ENCODE measurements at regions not wholly inside any gene's neighbourhood (a gene's known extent, or its start where the extent isn't known, plus 50 kb on each side); places are given as distances from the start of the nearest gene placed in this dataset.

GRCh38 chr10:121266370-121266769 is 331.9 kb downstream of the FGFR2 start:
- no peaks in the 10 kb centered on the region for H3K9me3 ChIP-seq
- H3K4me3 ChIP-seq (ENCODE audit: low read depth, low read length) = no peak overlapping the region
- H3K36me3 ChIP-seq (ENCODE audit: control insufficient read depth, insufficient read depth, low read length) = no peaks in the 10 kb centered on the region
- peaks cover 9% of the 10 kb centered on the region for H3K4me1 ChIP-seq
- H3K4me3 Mint-ChIP-seq (ENCODE audit: unreplicated experiment) = no peak overlapping the region
- ChIA-PET CTCF (no interaction called here), POLR2A (no interaction called here)
- peaks cover 13% of the 10 kb centered on the region for H3K4me1 Mint-ChIP-seq (ENCODE audit: low read depth, unreplicated experiment)
- no peaks in the 10 kb centered on the region for H3K27me3 Mint-ChIP-seq (ENCODE audit: insufficient read depth, unreplicated experiment)
- no peaks in the 10 kb centered on the region for H3K27me3 ChIP-seq (replicated peaks; ENCODE audit: control insufficient read depth, insufficient read depth, low read length)
- H3K9me3 Mint-ChIP-seq (ENCODE audit: unreplicated experiment) = peaks cover 13% of the 10 kb centered on the region
- no TSS peak for BruUV-seq (replicated peaks)
- H3K27ac Mint-ChIP-seq (ENCODE audit: unreplicated experiment) = no peak overlapping the region
- H3K36me3 Mint-ChIP-seq (ENCODE audit: insufficient read depth, unreplicated experiment) = no peaks in the 10 kb centered on the region
- TF ChIP-seq, protein P1, sequence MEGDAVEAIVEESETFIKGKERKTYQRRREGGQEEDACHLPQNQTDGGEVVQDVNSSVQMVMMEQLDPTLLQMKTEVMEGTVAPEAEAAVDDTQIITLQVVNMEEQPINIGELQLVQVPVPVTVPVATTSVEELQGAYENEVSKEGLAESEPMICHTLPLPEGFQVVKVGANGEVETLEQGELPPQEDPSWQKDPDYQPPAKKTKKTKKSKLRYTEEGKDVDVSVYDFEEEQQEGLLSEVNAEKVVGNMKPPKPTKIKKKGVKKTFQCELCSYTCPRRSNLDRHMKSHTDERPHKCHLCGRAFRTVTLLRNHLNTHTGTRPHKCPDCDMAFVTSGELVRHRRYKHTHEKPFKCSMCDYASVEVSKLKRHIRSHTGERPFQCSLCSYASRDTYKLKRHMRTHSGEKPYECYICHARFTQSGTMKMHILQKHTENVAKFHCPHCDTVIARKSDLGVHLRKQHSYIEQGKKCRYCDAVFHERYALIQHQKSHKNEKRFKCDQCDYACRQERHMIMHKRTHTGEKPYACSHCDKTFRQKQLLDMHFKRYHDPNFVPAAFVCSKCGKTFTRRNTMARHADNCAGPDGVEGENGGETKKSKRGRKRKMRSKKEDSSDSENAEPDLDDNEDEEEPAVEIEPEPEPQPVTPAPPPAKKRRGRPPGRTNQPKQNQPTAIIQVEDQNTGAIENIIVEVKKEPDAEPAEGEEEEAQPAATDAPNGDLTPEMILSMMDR (IDR thresholded peaks at IDR 0.05; ENCODE audit: insufficient read depth in 1 of 2, low read depth in 1 of 2, low read length in 1 of 2, severe bottlenecking in 1 of 2, unreplicated experiment in 1 of 2) = no peak
- intact Hi-C loops (cut with micrococcal nuclease; ENCODE audit: unreplicated experiment) = no loop called here
- DNase-seq = no peak

DNA sequence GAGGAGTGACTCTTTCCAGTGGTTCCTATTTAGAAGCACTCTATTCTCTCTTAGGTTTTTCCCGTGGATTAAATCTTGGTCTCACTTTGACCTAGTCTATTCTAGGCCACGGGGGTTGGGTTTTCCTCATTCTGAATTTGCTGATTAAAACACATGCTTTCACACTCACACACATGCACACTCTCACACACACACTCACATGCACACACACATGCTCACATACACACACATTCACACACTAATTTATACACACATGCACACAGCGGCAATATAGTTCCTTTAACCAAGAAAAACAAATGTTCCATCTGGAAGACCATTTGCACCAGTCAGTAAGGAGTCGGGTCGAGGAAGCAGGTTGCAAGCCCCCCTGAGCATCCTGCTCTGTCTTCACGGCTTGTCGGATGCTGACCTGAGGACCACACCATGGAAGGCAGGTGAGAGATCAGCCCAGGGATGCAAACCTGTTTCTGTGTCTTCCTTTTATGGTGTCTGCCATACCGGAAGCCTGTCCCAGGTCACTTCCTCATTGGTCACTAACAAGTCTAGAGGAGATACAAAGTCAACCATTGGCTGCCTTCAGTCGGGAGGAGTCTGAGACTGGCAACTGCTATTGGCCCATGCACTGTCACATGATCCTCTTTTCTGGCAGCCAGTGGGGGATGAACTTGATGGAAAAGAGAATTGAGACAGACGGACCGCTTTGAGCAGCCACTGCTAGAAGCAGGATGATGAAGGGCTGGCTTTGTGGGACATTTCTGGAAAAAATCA is 330.8 kb downstream of the FGFR2 start:
- Histone ChIP-seq H3K4me3 (ENCODE audit: low read depth, low read length) (no peak overlapping the region), H3K36me3 (ENCODE audit: control insufficient read depth, insufficient read depth, low read length) (no peaks in the 10 kb centered on the region), H3K4me1 (peaks cover 6% of the 10 kb centered on the region), H3K27me3 (replicated peaks; ENCODE audit: control insufficient read depth, insufficient read depth, low read length) (no peaks in the 10 kb centered on the region), H3K9me3 (no peaks in the 10 kb centered on the region)
- H3K9me3 Mint-ChIP-seq (ENCODE audit: unreplicated experiment) = peaks cover 13% of the 10 kb centered on the region
- no peak overlapping the region for H3K27ac Mint-ChIP-seq (ENCODE audit: unreplicated experiment)
- intact Hi-C loops (cut with micrococcal nuclease; ENCODE audit: unreplicated experiment) = no loop called here
- POLR2A ChIA-PET = no interaction called here
- no TSS peak for BruUV-seq (replicated peaks)
- TF ChIP-seq, protein P1 (IDR thresholded peaks at IDR 0.05; ENCODE audit: insufficient read depth in 1 of 2, low read depth in 1 of 2, low read length in 1 of 2, severe bottlenecking in 1 of 2, unreplicated experiment in 1 of 2) = no peak
- CTCF ChIA-PET = no interaction called here
- no peaks in the 10 kb centered on the region for H3K36me3 Mint-ChIP-seq (ENCODE audit: insufficient read depth, unreplicated experiment)
- H3K4me1 Mint-ChIP-seq (ENCODE audit: low read depth, unreplicated experiment) = peaks cover 12% of the 10 kb centered on the region
- no peaks in the 10 kb centered on the region for H3K27me3 Mint-ChIP-seq (ENCODE audit: insufficient read depth, unreplicated experiment)
- DNase-seq = no peak
- no peak overlapping the region for H3K4me3 Mint-ChIP-seq (ENCODE audit: unreplicated experiment)

GRCh38 chr10:121268363-121268762 is 329.9 kb downstream of the FGFR2 start:
- intact Hi-C loops (cut with micrococcal nuclease; ENCODE audit: unreplicated experiment) = no loop called here
- H3K36me3 ChIP-seq (ENCODE audit: control insufficient read depth, insufficient read depth, low read length) = no peaks in the 10 kb centered on the region
- Mint-ChIP-seq H3K4me1 (ENCODE audit: low read depth, unreplicated experiment) (peaks cover 12% of the 10 kb centered on the region), H3K36me3 (ENCODE audit: insufficient read depth, unreplicated experiment) (no peaks in the 10 kb centered on the region), H3K27ac (ENCODE audit: unreplicated experiment) (no peak overlapping the region), H3K27me3 (ENCODE audit: insufficient read depth, unreplicated experiment) (no peaks in the 10 kb centered on the region), H3K4me3 (ENCODE audit: unreplicated experiment) (no peak overlapping the region), H3K9me3 (ENCODE audit: unreplicated experiment) (peaks cover 13% of the 10 kb centered on the region)
- H3K4me3 ChIP-seq (ENCODE audit: low read depth, low read length) = no peak overlapping the region
- TF ChIP-seq, protein P1 (IDR thresholded peaks at IDR 0.05; ENCODE audit: insufficient read depth in 1 of 2, low read depth in 1 of 2, low read length in 1 of 2, severe bottlenecking in 1 of 2, unreplicated experiment in 1 of 2) = no peak
- ChIA-PET POLR2A (no interaction called here), CTCF (no interaction called here)
- no peak for DNase-seq
- no TSS peak for BruUV-seq (replicated peaks)
- no peaks in the 10 kb centered on the region for H3K27me3 ChIP-seq (replicated peaks; ENCODE audit: control insufficient read depth, insufficient read depth, low read length)
- H3K9me3 ChIP-seq = no peaks in the 10 kb centered on the region
- H3K4me1 ChIP-seq = peaks cover 7% of the 10 kb centered on the region; the same call in 1 of the 2 replicates
